GM10266 (cell line): ENCODE measurements at regions not wholly inside any gene's neighbourhood (a gene's known extent, or its start where the extent isn't known, plus 50 kb on each side); places are given as distances from the start of the nearest gene placed in this dataset.

Source experiments
- DNase-seq: peaks from one replicate; pipeline ENCODE4 v3.0.0; 2012; ENCODE audit errors: extremely low spot score
- TF ChIP-seq, protein P1 (sequence below): IDR thresholded peaks from 2 replicates; pipeline ENCODE4 v1.5.1; 2012; ENCODE audit warnings: mild to moderate bottlenecking, low read depth; ENCODE audit not compliant: control insufficient read depth, insufficient read depth; ENCODE audit errors: missing control alignments

DNA sequence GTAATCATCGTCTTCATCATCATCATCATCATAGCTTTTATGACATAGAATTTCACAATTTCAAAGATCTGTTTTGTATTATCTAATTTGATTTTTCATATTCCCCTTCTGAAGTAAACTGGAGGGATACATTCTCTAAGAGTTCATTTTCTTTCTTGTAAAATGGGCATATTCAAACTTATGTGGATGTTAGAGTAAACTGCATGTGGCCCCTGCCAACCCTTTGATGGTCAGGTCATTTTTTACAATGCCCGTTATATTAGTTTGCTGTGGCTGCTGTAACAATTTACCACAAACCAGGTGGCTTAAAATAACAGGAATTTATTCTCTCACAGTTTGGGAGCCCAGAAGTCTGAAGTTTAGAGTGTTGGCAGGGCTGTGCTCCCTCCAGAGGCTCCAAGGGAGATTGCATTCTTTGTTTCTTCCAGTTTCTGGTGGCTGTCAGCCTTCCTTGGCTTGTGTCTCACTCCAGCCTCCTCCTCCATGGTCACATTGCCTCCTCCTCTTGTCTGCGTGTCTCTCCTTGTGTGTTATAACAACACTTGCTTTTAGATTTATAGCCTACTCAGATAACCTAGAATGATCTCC is 127.5 kb upstream of the MMADHC start:
- DNase-seq = peak; percentile 5

DNA sequence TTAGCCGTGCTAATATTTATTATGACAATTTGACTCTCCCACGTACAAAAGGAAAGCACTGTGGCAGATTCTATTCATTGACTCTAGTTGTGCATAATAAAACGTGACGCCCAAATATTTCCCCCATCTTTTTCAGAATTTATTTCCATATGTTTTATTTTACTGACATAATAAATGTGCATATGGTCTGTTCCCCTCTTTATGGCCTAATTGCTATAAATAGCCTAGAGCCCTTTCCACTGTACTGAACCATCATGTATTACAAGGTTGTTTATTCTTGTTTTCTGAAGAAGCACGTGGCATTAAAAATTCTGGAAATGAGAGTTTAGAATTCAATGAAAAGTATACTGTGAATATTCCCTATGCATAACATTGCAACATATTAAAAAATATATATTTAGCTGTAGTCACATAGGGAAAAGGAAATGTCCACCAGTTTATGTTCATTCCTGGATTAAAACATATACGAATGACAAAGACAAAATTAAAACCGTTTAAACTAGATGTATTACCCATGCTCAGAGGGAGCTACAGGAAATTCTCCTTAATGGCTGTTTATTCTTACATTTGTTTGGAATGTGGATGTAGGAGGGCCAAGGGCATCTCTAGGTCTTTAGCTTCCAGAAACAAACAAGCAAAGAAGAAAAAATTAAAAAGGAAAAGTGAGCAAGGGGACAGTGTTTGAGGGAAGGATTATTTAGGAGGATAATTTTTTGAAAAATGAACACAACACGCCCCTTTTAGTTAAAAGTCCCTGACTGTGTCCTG is 122.1 kb upstream of the MMADHC start:
- DNase-seq = no peak

More for the DNA sequence above, 127.5 kb upstream of the MMADHC start:
- TF ChIP-seq, protein P1, sequence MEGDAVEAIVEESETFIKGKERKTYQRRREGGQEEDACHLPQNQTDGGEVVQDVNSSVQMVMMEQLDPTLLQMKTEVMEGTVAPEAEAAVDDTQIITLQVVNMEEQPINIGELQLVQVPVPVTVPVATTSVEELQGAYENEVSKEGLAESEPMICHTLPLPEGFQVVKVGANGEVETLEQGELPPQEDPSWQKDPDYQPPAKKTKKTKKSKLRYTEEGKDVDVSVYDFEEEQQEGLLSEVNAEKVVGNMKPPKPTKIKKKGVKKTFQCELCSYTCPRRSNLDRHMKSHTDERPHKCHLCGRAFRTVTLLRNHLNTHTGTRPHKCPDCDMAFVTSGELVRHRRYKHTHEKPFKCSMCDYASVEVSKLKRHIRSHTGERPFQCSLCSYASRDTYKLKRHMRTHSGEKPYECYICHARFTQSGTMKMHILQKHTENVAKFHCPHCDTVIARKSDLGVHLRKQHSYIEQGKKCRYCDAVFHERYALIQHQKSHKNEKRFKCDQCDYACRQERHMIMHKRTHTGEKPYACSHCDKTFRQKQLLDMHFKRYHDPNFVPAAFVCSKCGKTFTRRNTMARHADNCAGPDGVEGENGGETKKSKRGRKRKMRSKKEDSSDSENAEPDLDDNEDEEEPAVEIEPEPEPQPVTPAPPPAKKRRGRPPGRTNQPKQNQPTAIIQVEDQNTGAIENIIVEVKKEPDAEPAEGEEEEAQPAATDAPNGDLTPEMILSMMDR = no peak

DNA sequence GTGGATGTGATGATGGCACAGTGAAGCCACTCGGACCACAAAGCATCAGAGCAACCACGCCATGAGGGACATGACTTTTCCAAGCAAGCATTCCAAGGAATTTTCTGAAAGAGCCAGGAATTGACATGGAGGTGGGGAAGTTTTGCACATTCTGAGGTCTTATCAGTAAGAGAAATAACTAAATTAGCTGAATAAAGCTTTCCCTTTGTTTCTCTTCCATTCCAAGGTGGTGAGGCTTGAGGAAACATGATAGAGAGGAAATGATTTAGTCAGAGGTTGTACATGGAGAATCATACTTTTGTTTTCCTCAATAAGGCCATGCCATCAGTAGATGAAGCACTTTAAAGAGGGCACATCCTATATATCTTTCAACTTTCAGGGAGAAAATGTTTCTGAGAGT is 115.7 kb upstream of the MMADHC start:
- TF ChIP-seq, protein P1 = no peak
- DNase-seq = no peak

More for the DNA sequence above, 122.1 kb upstream of the MMADHC start:
- TF ChIP-seq, protein P1 = no peak

DNA sequence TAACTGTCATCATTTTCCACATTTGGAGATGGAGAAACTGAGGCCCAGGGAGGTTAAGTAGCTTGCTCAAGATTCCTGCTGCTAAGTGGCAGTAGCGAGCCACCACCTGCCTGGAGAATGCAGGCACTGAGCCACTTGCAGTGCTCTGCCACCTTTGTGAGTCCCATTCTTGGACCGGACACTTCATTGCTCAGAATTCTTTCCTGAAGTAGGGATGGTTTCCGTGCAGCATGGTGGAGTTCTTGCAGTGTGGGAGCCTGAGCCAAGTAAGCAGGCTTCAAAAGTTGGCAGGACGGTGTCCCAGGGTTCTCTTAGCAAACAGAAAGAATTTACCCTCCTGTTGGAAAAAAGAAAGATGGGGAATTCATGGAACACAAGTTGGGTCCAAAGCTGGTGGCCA is 115.0 kb upstream of the MMADHC start:
- no peak for DNase-seq
- TF ChIP-seq, protein P1 = no peak

DNA sequence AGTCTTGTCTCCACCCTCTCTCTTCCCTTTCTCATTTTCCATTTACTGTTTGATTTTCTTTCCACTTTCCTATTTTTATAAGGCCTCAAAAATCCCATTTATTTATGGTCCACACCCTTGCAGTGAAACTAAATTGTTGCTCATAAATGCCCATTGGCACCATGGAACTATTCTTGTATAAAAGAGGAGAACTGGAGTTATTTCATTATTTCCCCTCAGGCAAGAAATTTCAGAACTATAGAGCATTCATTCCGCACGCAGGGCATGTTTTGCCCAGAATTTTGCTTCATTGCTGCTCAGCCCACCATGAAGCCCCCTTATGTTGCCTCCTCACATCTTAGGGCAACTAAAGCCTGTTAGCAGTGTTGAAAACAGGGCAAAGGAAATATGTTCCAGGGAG is 113.7 kb upstream of the MMADHC start:
- no peak for DNase-seq
- TF ChIP-seq, protein P1 = no peak

DNA sequence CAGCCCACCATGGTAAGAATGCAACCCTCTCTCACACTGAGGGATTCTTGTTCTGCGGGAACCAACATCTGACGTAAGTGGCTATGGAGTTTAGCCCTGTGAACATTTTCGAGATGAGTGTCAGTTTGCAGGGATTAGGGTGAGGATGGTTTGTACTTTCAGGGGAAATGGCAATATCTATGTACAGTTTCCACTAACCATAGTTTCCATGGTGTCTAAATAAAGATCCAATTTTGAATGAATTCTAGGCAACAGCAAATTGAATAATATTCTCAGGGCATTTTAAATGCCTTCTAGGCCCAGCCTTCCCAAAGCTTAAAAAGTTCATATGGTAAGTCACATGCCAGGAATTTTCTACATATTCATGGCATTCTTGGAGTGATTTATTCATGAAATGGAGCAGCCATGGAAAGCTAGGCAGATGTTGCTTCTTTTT is 105.4 kb upstream of the MMADHC start:
- DNase-seq = no peak
- TF ChIP-seq, protein P1 = no peak

DNA sequence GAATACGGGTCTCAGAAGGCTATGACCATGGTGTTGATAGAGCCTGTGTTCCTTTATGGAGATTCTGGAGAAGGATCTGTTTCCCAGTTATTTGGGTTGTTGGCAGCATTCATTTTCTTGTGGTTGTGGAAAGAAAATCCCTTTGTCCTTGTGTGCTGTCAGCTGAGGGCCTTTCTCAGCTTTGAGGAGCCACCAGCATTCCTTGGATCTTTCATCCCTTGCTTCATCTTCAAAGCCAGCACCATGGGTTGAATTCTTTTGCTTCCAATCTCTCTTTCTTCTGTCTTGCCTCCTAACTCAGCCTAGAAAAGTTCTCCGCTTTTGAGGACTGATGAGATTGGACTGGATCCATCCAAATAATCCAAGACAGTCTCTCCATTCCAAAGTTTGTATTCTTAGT is 103.2 kb upstream of the MMADHC start:
- TF ChIP-seq, protein P1 = no peak
- no peak for DNase-seq
